ENCODE measurements at regions not wholly inside any gene's neighbourhood (a gene's known extent, or its start where the extent isn't known, plus 50 kb on each side); places are given as distances from the start of the nearest gene placed in this dataset.
"Not testable (repeated sequence)": the region's sequence is repeated elsewhere in the genome, so short reads cannot be mapped to it uniquely, and the experiment has no call there.

DNA sequence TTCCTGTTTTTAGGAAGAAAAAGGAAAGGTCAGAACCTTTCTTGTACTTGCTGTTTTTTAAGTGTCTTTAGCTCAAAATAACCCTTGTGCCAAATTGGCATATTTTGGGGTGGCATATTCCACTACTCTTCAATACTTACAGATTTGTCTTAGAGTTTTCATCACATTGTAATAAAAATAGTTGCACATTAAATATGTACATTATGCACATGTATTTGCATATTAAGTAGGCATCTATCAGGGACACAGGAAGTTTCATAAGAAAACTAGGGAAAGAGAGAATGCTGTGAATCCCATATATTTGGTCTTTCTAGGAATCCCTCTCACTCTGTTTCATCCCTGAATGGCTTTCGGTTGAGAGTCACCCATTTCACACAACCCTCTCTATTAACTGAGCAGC lies 139.6 kb downstream of the LARP7 start:
- no peak for DNase-seq

GRCh38 chr4:112778520-112778919 lies 141.6 kb downstream of the LARP7 start:
- DNase-seq = no peak

DNA sequence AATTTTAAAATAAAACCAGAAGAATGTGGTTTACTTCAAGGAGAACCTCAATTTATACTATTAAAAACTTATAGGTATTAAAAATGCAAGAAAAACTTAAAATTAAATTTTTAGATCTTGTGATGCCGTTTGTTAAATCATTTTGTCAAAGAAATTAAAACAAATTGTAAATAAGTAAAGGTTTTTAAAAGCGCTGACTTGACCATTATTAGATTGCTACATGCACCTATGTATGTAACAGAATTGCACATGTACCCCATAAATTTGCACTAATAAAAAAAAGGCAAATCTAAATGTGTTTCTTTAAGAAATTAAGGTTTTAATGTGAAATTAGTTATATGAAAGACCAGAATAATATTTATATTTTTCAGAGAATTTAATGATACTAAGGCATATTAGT lies 156.1 kb downstream of the LARP7 start:
- no peak for DNase-seq

DNA sequence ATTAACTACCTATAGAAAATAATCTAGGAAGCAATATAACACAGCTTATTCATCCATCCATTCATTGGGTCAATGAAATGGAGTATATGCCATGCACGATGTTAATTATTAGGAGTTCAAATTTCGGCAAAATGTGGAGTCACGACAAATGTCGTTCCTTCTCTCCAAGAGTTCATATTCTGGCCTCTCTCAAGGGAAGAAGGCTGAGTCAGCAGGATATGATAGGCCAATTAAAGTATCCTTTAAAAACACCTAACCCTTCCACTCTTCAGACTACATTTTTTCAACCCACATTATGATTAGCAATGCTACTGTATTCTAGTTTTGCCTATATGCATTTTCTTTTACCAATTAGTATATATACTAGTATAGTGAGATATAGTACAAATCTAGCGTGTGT lies 163.1 kb downstream of the LARP7 start:
- DNase-seq = no peak

DNA sequence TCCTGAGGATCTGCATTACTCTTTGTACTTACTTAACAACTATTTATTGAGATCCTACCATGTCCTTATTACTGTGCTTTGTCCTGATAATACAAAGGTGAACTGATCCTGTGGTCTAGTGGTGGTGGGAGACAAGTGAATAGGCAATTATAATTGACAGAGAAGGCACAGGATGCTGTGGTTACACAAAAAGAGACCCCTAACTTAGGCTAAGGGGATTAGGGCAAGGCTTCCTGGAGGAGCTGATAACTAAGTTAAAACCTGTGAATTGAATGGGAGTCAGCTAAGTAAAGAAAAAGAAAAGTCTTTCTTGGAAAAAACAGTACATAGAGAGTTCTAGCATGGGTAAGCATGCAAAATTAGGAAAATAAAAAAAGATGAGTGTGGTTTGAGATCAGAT lies 164.4 kb downstream of the LARP7 start:
- no peak for DNase-seq

- DNase-seq = no peak
Measured at GRCh38 chr4:112802780-112803179, 165.8 kb downstream of the LARP7 start.

- no peak for DNase-seq
Measured at GRCh38 chr4:112807083-112807482, 170.1 kb downstream of the LARP7 start.

GRCh38 chr4:112808001-112808400 lies 171.1 kb downstream of the LARP7 start:
- no peak for DNase-seq

DNA sequence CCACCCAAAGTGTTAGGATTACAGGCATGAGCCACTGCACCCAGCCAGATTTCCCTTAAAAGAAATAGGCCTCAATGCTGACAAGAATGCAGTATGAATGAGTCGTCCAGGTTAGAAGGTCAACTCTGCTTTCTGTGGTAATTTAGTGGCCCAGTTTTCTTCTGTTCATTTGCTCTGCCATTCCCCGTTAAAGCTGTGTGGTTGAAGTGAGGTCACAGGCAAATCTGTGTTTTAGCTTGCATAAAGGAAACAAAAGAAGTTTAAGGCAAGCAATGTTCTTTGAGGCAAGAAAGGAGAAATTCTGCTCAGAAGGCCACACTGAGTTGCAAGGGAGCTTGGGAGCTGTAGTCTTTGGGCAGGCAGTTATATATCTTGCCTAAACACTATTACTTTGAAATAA lies 176.8 kb downstream of the LARP7 start:
- no peak for DNase-seq

DNA sequence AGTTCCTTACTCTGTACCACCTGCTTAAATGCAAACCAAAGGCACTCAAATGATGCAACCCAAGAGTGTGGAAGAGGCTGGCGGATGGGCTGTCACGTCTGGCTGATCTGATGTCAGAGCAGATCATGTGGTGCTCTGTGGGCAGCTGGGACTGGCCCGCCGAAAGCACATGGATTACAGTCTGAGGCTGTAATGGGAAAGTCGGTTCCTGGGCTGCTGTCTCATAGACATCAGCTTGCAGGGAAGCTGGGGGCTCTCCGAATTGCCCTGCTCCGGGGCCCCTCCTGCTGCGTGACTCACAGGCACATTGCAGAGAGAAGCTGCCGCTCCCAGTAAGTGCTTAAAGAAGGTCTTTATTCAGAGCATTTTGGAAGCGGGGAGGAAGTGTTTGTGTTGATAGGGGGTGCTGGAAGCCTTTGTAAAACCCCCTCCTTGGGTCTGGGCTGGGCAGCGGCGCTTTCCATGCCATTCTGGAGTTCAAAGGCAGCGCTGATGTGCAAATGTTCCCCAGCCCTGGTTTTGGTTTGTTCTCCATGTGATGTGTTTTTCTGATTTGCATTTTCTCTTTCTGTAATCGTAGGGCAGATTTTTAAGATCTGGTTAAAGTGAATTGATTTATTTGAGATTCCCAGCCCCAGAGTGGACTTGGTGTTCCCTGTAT lies 181.1 kb downstream of the LARP7 start:
- DNase-seq = peak; percentile 3

DNA sequence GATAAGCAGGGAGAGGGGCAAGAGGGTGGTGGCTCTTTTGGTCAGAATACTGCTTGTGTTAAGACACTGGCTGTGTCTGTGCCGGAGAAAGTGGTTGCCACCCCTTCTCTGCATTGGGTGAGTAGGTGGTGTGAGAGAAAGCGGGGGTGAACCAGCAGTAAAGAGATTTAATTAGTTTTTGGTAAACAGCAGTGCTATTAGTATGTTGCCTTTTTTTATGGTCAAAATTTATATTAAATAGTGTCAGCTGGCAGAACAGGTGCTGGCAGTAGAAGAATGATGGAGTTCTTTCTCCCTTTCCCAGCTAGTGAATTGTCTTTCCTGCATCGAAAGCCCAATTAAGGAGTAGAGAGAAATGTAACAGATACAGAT lies 181.6 kb downstream of the LARP7 start:
- no peak for DNase-seq

DNA sequence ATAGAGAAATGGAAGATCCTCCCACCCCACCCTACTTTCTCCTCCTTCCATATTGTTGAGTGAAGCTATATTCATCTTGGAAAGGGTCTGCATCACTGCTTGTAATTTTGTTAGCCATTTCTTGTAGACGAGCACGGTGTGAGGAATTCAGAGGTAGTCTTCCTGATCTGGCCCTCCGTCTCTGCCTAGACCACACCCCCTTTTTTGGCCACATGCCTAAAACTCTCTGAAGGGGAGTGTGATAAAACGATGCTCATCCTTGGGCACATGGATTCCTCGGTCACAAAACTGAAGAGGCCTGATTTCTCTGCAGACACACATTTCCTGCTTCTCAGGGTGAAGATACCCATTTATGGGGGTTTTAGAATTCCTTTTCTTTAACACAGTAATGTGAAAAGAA lies 182.8 kb downstream of the LARP7 start:
- no peak for DNase-seq

GRCh38 chr4:112823156-112823555 lies 186.2 kb downstream of the LARP7 start:
- no peak for DNase-seq

DNA sequence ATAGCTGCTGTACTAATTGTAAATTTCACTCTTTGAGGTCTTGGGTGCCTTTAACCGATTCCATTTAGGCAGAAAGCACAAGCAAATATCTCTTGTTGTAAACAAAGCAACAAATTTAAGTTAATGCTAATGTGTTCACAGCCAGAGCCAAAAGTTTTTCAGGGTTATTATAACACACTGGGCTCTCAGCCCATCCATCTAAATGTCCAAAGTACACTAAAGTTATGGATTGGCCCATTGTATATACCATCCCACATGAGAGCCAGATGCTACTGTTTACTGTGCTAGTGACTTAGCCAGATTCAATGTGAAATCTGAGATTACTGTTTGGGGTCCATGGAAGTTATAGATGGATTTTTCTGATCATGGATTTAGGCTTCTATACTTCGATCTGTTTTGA lies 186.7 kb downstream of the LARP7 start:
- no peak for DNase-seq

DNA sequence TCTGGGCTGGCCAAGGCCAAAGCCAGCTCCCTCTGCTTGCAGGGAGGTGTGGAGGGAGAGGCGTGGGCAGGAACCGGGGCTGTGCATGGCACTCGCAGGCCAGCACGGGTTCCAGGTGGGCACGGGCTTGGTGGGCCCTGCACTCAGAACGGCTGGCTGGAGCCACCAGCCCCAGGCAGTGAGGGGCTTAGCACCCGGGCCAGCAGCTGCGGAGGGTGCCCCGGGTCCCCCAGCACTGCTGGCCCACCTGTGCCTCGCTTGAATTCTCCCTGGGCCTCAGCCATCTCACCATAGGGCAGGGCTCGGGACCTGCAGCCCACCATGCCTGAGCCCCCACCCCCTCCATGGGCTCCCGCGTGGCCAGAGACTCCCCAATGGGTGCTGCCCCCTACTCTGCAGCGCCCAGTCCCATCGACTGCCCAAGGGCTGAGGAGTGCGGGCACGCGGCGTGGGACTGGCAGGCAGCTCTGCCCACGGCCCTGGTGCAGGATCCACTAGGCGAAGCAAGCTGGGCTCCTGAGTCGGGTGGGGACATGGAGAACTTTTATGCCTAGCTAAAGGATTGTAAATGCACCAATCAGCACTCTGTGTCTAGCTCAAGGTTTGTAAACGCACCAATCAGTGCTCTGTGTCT lies 193.9 kb downstream of the LARP7 start:
- no peak for DNase-seq

DNA sequence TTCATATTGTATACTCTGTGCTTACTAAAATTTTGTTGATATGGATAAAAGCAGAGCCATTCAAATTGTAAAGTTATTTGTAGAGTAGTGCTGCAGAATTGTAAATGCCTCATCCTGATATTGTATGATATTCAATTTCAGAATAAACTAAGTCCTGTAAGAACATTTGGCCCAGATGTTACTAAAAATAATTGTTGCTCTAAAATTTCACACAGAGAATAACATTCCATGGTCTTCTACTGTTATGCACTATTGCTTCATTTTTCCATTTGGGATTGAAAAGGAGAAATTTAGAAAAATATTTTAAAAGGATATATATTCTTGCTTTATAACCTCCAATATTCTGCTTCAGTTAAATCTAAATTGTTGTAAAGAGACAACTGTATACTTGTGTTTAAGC lies 195.6 kb downstream of the LARP7 start:
- no peak for DNase-seq

DNA sequence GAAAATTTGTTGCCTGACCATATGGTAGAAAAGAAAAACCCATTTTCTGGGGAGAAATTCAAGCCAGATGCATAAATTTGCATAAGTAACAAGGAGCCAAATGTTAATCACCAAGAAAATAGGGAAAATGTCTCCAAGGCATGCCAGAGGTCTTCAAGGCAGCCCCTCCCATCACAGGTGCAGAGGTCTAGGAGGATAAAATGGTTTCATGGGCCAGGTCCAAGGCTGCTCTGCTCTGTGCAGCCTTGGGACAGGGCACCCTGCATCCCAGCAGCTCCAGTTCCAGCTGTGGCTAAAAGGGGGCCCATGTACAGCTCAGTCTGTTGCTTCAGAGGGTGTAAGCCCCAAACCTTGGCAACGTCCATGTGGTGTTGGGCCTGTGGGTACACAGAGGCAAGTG lies 200.0 kb downstream of the LARP7 start:
- no peak for DNase-seq

DNA sequence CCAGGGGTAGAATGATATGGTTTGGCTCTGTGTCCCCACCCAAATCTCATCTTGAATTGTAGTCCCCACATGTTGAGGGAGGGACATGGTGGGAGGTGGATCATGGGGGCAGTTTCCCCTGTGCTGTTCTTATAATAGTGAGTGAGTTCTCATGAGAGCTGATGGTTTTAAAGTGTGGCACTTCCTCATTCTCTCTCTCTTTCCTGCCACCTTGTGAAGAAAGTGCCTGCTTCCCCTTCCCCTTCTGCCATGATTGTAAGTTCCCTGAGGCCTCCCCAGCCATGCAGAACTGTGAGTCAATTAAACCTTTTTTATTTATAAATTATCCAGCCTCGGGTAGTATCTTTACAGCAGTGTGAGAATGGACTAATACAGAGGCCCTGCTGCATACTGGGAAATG lies 201.1 kb downstream of the LARP7 start:
- not testable (repeated sequence) for DNase-seq

DNA sequence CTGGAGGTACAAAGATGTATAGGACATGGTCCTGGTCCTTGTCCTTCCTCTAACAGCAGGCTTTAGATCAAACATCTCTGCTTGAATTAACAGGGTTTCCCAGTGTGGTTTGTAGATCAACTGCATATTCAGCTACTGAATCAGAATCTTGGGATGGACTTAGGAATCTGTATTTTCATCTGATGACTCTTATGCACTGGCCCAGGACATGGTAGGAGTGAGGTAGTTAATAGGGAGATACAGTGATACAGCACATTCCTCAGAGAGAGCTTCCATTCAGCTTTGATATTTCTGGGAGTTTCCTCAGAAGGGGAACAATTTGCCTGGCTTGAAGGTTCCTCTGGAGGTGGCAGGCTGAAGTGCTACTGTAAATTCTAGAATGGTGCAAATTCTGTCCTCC lies 203.1 kb downstream of the LARP7 start:
- no peak for DNase-seq

- no peak for DNase-seq
Measured at GRCh38 chr4:112840619-112841018, 203.7 kb downstream of the LARP7 start.

GRCh38 chr4:112842513-112842912 lies 205.6 kb downstream of the LARP7 start:
- DNase-seq = no peak

DNA sequence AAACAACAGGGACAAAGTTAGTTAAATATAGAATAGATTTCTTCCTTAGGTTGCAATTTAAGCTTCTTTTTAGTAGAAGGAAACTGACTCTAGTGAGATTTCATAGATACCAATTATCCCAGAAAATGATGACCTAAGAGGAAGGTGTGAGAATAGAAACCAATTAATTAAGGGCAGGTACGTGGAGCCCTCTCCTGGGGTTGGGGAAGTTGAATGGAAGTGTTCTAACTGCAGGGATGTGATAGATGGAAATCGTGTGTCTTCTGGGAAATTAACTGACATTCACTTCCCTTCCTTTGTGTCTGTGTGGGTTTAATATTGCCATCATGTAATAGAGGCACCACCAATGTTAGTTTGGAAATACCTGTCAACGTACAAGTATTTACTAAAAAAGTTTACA lies 204.1 kb upstream of the ANK2 start:
- no peak for DNase-seq

GRCh38 chr4:112847045-112847444 lies 202.4 kb upstream of the ANK2 start:
- DNase-seq = no peak

GRCh38 chr4:112847781-112848180 lies 201.7 kb upstream of the ANK2 start:
- no peak for DNase-seq

DNA sequence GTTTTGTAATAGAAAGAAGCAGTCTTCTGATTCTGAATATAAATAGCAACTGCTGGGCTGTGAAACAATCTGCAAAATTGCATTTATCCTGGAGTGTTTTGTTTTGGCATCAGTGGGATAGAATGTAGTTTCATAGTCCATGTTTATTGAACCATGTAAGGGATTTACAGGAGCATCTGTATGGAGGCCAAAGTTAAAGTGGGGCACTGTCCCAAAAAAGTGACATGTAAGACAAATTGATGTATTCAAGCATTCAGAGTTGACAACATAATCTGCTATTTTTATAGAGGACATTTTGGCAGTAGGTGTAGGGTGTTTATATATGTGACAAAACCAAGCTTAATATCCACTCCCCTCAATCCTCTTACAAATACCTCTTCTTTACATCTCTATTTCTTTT lies 200.5 kb upstream of the ANK2 start:
- DNase-seq = no peak
